NT2/D1 (cell line): ENCODE measurements at regions not wholly inside any gene's neighbourhood (a gene's known extent, or its start where the extent isn't known, plus 50 kb on each side); places are given as distances from the start of the nearest gene placed in this dataset.

Experiments used
- SUZ12 ChIP-seq: IDR thresholded peaks from 2 replicates; pipeline ENCODE4 v1.6.1; 2011; ENCODE audit not compliant: insufficient read length, insufficient read depth; ENCODE audit errors: extremely low read depth
- YY1 ChIP-seq: IDR thresholded peaks from 2 replicates; pipeline ENCODE4 v1.6.1; 2011; ENCODE audit not compliant: insufficient read length, insufficient read depth
- ZNF274 ChIP-seq: IDR thresholded peaks from 2 replicates; pipeline ENCODE4 v1.6.1; 2011; ENCODE audit warnings: mild to moderate bottlenecking, low read depth, low read length

DNA sequence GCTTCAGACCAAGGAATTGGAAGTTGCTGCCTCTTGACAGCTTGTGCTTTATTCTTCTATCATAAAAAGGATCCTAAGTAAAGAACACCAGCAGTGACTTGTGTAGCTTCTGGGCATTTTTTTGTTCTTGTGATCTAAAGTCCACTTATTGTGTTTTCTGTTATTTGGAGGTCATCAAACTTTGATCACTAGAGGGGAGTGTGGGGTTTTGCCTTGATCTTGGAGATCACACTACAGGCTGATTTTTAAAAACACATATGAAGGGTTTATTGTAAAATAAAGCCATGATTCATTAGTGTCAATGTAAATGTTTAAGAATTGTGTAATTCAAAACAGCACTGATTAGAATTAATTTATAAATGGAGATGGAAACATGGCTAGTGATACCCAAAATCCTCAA, 328.7 kb upstream of the EDNRB start:
- no peak for TF ChIP-seq YY1
- no peak for TF ChIP-seq SUZ12
- no peak for TF ChIP-seq ZNF274
